ENCODE measurements at regions not wholly inside any gene's neighbourhood (a gene's known extent, or its start where the extent isn't known, plus 50 kb on each side); places are given as distances from the start of the nearest gene placed in this dataset.
"Not testable (repeated sequence)": the region's sequence is repeated elsewhere in the genome, so short reads cannot be mapped to it uniquely, and the experiment has no call there.

GRCh38 chr7:86002858-86003257 lies 640.9 kb upstream of the GRM3 start:
- FAIRE-seq = no peak

GRCh38 chr7:85997515-85997914 lies 646.2 kb upstream of the GRM3 start:
- no peak for FAIRE-seq

GRCh38 chr7:85995101-85995500 lies 648.6 kb upstream of the GRM3 start:
- FAIRE-seq = no peak

DNA sequence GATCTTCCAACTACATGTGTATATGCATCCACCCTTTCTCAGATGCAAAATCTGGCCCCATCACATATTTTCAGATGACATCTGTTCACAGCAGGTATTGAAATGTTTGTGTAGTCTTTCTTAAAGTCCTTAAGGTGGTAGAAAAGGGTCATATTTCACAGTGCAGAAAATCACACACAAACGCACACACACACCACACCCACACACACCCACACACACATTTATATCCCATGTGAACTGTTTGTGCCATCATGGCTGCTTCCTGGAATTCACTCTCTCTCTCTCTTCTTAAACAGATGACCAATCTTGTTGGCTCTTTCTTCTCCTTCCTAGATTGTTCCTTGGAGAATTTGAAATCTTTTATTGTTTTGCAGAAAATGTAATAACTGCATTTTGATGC lies 663.0 kb upstream of the GRM3 start:
- FAIRE-seq = no peak

DNA sequence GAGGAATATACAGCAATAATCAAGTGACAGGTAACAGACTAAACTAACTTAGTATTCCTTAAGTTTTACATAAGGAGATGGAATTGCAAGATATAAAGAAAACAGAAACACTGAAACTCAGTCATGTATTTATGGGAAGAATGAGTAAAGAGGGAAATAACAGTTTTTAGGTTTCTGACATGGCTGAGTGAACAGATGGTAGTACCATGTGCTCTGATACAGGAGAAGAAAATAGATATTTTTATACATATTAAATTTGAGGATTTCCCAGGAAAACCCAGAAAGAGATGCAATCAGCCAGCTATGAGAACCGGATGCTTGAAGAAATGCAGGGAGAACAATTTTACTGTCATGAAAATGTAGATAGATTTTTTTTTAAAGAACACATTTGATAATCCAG lies 669.5 kb upstream of the GRM3 start:
- no peak for FAIRE-seq

GRCh38 chr7:85972504-85973141 lies 671.1 kb upstream of the GRM3 start:
- FAIRE-seq = no peak

- FAIRE-seq = no peak
These were observed 688.7 kb upstream of the GRM3 start for GRCh38 chr7:85954961-85955360.

DNA sequence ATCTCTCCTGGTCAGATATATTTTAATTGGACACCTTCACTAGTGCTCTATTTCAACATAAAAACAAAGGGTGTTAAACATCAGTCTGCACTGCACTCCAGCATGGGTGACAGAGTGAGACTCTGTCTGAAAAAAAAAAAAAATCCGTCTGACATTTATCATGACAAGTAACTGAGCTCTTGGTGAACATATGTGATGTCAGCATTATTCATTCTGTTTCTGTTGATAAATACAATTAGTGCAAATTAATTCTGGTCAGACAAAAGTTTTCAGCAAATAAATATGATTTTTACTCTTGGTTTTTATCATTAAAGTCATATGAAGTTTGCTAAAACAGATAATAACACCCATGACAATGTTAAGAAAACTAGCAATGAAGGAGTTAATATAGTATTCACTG lies 692.8 kb upstream of the GRM3 start:
- no peak for FAIRE-seq

DNA sequence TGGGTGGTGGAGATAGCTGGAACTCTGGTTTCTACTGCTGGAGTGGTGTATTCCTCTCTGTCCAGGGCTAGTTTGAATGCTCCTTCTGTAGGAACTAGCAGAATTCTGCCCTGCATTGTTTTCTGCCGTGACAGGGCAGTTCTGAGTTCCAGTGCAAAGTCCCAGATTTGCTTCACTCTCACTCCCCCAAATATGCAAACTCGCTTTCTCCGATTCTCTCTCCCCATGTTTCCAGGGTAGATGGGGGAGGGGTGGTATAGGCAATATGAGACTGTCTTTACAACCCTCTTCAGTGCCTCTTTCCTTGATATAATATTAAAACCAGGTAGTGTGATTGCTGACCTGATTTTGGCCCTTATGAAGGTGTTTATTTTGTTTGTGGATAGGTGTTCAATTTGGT lies 693.3 kb upstream of the GRM3 start:
- no peak for FAIRE-seq

DNA sequence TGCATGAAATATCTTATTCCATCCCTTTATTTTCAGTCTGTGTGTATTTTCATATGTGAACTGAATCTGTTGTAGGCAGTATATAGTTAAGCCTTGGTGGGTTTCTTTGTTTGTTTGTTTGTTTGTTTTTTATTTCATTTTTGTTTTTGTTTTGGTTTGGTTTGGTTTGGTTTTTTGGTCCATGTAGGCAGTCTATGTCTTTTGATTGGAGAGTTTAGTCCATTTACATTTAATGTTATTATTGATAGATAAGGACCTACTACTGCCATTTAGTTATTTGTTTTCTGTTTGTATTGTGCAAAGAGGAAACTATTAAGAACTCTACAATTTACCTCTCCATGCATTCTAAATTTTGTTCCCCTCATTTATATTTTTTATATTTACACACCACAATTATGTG lies 695.9 kb upstream of the GRM3 start:
- FAIRE-seq = no peak

- FAIRE-seq = no peak
These were observed 702.9 kb upstream of the GRM3 start for GRCh38 chr7:85940798-85941197.

DNA sequence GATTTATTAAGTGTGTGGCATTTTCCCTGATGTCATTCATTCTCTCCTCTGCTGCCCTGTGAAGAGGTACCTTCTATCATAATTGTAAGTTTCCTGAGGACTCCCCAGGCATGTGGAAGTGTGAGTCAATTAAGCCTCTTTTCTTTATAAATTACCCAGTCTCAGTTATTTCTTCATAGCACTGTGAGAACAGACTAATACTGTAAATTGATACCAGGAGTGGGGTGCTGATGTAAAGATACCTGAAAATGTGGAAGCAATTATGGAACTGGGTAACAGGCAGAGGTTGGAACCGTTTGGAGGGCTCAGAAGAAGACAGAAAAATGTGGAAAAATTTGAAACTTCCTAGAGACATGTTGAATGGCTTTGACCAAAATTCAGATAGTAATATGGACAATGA lies 711.8 kb upstream of the GRM3 start:
- no peak for FAIRE-seq

DNA sequence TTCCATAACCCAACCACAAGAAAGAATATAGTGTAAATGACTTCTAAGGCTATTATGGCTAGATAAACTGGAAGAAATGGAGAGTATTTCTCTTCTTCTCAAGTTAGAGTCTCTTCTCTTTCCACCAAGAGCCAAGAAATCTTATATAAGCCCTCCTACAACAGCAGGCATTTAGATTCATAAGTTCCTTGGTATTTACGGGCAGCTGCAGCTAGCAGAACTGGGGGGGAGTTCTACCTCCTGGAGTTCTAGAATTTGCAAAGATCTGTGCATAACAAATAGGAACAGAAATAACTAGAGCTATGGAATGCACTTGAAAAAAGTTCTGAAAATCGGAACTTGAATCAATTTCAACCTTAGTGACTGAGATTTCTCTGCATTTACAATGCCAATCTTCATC lies 715.2 kb upstream of the GRM3 start:
- FAIRE-seq = no peak

DNA sequence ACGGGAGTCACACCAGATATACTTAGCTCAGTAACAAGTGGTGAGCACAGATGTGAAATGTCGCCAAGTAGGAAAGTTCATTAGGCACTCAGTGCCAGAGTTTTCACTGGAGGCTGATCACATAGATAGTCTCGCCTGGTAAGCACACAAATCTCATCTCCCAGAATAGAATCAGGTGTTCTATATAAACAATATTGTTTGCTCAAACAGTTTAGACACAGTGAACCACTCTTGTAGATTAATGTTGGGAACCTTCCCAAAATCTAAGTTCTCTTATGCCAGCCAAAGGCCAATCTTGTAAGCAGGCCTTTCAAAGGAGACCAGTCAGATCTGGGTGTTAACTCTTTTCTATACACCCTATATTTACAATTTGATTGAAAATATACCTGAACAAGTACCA lies 716.5 kb upstream of the GRM3 start:
- no peak for FAIRE-seq

DNA sequence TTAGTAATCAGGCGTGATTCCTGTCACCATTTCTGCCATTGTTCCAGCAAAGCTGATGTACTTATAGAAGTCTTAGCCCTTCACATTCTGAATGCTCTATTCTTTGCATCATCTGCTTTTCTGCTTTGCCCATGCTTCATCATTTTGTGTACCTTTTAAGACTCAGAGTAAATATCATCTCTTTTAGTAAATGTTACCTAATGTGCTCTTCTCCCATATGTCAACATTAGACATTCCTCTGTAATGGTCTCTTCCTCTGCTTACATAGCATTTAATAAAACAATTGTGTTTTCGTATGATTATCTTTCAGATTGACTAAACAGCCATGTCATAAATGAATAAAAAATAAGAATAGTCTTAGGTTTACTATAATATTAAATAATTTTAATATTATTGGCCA lies 719.6 kb upstream of the GRM3 start:
- no peak for FAIRE-seq

DNA sequence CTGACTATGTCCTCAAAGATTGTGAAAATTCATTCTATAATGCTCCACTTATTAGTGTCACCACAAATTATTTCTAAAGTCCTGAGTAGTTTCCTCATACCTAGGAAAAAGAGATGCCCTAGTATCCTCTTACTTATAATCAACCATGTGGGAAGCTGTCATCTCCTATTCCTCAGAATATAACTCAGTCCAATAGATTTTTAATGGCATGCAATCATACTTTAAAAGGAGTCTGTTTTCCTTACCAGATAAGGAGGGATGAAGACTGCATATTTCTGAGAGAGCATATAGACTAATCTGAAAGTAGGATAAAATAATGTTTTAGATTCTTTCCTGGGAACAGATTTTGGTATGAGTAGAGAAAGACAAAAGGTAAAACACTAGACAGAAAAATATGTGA lies 727.7 kb upstream of the GRM3 start:
- no peak for FAIRE-seq

DNA sequence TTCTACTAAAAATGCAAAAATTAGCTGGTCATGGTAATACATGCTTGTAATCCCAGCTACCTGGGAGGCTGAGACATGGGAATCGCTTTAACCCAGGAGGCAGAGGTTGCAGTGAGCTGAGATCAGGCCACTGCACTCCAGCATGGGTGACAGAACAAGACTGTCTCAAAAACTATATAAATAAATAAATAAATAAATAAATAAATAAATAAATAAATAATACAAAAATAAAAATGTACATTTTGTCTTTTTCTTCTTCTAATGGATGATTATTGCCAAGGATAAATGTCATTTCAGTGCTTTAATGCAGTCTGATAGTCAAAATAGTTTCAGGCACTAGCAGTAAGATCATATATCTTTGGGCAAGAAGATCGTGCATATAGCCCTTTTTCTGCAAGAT lies 727.6 kb upstream of the SEMA3D start:
- FAIRE-seq = no peak

DNA sequence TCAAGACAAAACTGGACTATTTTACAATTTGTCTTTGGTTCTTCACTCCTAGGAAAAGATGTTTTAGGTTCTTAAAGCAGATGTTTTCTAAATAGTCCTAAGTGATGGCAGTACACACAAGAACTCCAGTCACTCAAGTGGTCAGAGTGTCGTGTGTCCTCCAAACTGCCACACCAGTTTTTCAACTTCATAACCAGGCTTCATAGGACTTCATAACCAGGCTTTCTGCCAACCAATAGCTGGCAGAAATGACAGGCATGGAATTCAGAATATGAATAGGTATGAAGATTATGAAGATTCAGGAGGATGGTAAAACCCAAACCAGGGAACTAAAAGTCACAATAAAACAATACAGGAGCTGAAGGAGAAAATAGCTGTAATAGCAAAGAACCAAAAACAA lies 721.2 kb upstream of the SEMA3D start:
- no peak for FAIRE-seq

DNA sequence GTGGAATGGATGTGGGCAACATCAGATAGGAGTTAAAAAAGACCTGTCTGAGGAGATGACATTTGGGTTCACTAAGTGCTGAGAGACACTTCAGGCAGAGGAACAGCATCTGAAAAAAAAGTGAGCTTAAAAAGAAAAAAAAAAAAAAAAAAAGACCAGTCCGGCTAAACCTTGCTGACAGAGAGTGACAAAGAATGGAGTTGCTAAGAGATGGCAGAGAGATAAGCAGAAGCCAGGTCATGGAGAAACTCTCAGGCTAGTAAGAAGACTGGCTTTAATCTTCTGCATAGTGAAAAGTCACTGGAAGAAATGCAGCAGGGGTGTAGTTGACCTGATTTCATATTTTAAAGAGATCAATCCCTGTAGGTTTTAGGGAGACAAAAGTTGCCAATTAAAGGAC lies 711.1 kb upstream of the SEMA3D start:
- no peak for FAIRE-seq

- FAIRE-seq = no peak
These were observed 709.7 kb upstream of the SEMA3D start for GRCh38 chr7:85896531-85896930.

DNA sequence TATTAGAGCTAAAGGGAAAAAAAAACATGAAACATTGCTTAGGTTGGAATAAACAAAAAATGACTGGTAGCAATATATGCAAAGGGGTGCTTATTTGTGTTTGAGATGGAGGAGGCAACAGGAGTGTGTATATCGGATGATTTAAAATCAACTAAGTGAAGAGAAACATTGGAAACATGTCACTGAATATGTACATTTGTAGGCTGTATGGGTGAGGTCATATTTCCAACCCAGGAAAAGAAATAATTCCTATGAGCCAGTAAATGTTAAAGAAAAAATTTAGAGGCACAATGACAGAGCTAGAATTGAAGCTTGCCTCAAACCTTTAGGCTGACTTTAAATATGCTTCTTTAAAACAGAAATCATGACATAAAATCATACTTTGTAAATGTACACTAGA lies 709.0 kb upstream of the SEMA3D start:
- no peak for FAIRE-seq

DNA sequence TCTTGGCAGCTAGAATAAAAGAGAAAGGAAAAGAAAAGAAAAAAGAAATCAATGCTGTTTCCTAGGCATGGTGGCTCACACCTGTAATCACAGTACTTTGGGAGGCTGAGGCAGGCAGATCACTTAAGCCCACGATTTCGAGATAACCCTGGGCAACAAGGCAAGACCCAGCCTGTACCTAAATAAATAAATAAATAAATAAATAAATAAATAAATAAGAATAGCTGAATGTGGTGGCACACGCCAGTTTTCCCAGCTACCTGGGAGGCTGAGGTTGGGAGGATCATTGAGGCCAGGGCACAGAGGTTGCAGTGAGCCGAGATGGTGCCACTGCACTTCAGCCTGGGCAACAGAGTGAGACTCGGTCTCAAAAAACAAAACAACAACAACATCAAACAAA lies 705.0 kb upstream of the SEMA3D start:
- FAIRE-seq = not testable (repeated sequence)

- peak; percentile 100 for FAIRE-seq
These were observed 703.5 kb upstream of the SEMA3D start for GRCh38 chr7:85890244-85890811.

- no peak for FAIRE-seq
These were observed 700.3 kb upstream of the SEMA3D start for GRCh38 chr7:85887133-85887532.

DNA sequence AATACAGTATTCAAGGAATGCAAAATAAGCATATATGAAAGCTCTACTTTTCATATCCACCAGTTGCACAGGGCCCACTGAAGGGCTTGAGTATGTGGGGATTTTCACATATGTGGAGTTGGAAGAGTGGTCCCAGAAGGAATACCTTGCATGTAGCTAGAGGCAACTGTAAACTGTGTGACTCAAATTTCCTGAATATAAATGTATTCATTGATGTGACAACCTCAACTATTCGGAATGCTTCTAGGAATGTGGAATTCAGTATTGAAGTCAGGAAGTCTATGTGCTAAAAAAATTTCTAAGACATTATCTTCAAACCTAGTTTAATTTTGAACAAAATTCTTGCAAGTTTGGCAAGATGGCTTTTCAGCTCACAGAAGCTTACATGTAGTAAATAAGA lies 695.5 kb upstream of the SEMA3D start:
- no peak for FAIRE-seq
